Putamen (tissue), 1 donor: ENCODE measurements at regions not wholly inside any gene's neighbourhood (a gene's known extent, or its start where the extent isn't known, plus 50 kb on each side); places are given as distances from the start of the nearest gene placed in this dataset.
A peak's percentile ranks its signal among the peaks of the same experiment; 100 is the strongest.
"Not testable (repeated sequence)": the region's sequence is repeated elsewhere in the genome, so short reads cannot be mapped to it uniquely, and the experiment has no call there.

Experiments
- DNase-seq: peaks from one replicate; pipeline ENCODE4 v3.0.0-alpha.2; 2016; ENCODE audit warnings: low spot score

DNA sequence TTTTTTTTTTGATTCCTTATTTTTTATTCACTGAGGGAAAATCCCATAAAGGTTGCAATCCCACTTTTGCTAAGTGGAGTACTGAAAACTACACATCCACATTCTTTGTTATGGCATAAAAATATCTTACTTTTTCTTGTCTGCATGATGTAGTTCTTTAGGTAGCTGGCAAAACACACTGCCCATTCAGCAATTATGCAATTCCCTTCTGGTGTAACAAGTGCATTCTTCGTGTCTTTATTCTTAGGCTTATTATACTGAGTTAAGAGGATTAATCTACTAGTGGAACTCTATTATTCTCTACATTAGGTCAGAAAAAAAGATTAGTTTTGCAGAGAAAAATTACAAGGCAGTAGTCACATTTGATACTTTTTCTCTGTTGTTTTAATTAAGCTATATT, 403.8 kb upstream of the GBE1 start:
- no peak for DNase-seq

DNA sequence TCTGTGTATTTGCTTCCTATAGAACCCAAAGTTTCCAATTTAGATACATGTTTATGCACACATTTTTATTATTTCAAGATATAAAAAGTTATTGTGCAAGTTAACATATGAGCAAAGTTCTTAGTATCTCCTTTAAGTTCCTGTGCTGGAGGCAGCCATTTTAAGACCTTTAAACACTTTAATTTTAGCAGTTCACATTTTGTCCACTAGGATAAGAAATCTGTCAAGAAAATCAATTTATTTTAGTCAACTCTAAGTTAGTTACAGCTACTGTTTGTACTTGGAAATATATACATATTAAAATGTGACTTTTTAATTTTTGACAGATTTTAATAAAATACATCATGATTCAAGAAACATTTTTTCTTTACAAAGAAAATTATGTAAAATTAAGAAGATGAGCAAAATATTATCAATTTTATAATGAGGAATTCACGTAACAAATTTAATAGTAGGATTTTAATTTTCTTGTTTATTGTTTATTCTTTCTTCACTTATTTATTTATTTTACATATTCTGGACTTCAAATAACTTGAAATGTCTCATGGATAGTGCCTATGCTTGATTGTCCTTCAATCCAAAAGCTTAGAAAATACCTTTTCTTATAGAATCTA, 402.6 kb upstream of the GBE1 start:
- no peak for DNase-seq

DNA sequence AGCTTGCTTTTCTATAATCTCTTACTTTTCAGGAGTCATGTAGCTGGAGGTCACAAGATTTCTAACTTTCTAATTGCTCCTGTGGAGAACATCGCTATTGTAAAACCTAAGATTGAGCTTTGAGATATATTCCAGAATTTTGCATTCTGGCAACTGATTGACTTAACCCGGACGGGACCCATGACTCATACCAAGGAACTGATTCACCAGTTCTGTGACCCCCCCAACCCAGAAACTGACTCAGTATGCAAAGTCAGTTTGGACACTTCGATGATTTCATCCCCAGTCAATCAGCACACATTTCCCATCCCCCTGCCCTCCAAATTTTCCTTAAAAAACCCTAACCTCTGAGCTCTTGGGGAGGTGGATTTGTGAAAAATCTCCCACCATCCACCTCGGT, 396.5 kb upstream of the GBE1 start:
- DNase-seq: no peak

DNA sequence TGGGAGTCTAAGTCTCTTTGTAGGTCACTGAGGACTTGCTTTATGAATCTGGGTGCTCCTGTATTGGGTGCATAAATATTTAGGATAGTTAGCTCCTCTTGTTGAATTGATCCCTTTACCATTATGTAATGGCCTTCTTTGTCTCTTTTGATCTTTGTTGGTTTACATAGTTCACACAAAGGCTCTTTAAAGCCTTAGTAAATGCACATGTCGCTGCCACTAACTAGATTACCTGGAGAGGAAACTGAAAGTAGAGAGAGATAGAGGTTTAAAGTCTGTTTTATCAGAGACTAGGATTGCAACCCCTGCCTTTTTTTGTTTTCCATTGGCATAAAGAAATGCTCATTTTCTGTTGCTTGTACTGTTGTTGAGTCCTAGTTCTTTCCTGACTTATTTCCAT, 392.4 kb upstream of the GBE1 start:
- not testable (repeated sequence) for DNase-seq

DNA sequence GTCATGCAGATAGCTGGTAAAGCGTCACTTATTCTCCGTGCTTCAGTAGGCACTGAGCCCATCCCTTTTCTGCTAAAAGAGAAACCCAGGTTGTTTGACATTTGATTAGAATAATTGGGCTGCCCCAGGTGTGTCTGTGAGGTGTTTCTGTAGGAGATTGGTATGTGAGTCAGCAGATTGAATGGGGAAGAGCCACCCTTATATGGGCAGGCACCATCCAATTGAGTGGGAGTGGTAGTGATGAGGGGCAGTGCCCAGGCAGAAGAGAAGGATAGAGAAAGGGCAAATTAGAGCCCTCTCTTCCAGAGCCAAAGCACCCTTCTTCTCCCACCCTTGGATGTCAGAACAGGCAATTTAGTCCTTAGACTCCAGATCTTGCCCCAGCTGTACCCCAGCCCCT, 384.3 kb upstream of the GBE1 start:
- DNase-seq: no peak

DNA sequence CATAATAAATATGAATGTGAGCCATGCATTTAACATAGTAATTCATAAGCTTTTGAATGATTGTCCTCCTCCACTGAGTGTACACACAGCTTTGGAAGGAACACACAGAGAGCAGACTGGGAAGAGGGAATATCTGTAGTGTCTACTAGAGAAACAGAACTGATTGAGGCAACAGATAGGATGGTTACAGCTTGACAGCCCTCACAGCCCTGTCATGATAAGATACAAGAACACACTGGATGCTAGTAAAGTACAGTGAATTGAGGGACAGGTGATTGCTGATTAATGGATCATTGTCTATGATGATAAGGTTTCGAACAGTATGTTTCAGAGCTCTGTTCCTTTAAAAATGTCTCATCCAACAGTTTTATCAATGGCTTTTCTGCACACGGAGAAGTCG, 383.4 kb upstream of the GBE1 start:
- DNase-seq: no peak

DNA sequence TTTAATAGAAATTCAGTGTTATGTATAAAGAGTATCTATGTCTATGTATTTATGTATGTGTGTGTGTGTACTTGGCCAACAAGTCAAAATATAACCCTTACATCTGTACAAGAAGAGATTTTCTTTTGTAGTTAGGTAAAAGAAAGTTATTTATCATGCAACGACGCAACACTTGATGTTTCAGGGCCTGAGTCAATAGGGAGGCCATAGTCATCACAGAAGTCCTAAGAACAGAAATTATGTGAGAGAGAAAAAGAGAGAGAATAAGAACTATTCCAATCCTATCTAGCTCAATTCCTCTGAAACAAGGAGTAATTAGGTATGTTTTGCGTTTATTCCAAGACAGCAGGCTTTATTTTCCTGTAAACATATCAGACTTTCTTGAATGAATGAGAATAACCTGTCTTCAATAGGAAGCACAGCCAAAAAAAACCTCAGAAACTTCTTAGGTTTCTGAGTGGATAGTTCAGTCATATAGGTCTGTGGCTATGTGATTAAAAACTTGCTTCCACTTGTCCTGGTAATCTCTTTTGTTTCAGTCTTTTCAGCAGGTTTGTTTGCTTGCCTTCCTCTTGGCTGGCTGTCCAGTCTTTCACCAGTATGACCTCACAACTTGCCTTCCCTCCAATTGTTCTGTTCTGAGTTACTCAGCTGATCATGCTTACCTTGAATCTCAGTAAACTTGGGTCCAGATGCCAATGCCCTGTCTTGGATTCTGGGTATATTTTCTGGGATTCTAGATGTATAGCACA, 382.4 kb upstream of the GBE1 start:
- DNase-seq: no peak

DNA sequence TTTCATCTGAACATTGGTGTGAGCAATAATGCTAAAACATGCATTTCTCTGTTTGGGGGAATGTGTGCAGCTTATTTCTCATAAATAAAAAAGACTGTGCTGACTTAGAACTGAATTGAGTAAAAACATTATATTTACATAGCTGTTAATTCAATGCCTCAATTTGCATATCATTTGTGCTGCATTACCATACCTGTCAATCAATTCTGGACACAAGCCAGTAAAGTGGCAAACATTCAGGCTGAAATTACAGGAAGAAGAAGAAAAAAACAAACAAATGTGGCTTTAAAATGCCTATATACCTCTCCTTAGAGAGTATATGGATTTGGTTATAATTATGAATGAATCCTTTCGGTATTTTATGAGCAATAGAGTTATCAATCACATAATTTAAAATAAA, 380.1 kb upstream of the GBE1 start:
- no peak for DNase-seq

DNA sequence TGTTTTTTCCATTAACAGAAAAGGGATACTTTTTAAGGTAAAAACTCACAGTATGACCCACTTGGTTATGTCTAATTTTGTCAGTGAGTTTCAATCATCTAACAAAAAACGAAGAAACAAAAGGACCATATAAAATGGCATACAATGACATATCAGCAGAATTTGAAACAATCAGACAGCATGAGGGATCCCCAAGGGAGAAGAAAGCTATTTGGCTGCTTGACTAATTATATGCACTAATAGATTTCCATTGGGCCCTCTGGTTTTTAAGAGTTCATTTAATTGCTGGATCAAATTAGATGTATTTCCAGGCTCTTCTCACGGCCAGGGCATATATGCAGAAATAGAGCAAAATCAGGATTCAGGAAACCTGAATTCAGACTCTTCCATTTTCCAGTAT, 376.4 kb upstream of the GBE1 start:
- DNase-seq: no peak

DNA sequence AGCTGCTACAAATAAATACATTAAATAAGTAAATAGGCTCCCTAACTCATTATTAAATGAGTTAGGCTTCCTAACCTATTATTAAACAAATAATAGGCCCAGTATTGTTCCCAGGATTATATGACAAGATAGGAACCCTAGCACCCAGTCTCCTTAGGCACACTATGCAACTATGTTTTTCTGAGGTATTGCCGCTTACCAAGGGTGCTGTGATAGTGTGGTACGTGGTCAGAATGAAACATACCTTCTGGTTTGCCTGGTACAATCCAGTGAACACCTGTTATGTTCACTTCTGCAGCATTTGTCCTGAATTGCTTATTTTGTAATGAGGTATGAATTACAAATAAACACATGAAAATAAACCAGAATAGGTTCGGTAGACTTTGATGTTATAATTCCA, 375.6 kb upstream of the GBE1 start:
- DNase-seq: no peak

DNA sequence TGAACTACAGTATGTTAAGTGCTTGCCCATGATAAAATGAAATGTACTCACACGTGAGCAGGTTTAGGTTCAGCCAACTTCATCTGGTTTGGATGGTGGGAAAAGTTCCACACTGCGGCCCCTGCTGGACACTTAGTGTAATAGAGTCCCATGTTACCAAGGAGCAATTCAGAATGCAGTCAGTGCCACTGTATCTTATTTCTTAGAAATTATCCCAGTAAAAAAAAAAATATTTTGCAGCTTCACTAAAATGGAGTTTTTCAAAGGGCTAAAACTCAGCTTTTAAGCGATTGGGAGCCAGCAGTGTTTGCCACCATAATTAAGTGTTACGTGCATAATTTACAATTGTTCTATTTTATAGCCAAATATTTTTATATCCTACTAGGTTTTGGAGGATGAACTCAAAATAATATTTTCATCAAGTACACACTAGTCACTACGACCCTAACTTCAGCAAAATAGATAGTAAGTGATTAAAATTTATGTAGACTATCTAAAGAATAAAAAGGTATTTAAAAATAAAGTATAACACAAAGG, 371.7 kb upstream of the GBE1 start:
- DNase-seq: peak; percentile 12

DNA sequence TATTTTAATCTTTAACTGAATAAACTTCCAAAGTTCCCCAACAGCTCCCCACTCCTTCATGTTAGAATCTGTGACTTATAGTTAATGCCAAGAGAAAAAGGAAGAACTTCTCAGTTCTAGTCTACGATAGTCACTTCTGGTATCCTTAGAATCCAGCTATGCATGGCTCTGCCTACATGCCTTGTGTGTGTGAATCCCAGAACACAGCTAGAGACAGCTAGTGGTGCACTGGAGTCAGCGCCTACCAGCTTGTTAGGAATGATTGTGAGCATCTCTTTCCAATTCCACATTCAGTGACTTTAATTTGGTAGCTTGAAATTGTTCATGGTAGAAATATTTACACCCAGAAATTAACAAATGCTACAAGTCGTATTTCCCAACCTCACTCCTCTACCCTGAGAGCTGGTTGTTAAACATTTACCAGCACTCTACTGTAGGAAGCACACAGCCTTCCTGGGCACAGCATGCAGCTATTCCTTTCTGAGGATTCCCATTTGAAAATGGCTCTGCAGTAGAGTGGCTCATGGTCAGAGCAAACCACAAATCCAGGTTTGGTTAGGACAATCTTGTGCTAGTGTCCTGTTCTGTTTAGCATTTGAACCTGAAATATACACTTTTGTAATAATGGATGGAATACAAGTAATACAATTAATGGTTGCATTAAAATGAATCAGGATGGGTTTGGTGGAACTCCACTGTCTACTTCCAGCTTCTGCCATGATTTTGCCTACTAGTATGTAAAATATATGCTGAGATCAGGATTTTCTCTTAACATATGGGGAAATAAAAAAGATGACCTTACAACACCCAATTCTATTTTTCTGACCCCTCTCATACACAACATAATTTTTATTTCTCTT, 371.0 kb upstream of the GBE1 start:
- DNase-seq: no peak

DNA sequence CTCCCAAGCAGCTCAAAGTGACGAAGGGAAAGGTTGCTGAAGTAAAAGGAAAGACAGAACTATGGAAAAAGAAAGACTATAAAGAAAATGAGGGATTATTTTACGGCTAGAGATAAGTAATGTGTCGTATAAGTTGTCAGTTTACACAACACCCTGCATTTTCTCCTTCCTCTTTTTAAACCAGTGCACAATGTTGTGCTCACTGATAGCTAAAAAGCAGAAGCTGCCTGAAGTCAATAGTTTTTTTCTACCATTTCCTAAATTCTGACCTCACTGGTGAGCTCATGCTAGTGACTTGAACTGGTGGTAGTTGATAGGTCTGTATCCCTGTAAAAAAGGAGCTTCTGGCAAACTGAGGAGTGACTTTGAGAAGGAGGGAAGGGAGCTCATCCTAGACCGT, 368.6 kb upstream of the GBE1 start:
- DNase-seq: no peak

DNA sequence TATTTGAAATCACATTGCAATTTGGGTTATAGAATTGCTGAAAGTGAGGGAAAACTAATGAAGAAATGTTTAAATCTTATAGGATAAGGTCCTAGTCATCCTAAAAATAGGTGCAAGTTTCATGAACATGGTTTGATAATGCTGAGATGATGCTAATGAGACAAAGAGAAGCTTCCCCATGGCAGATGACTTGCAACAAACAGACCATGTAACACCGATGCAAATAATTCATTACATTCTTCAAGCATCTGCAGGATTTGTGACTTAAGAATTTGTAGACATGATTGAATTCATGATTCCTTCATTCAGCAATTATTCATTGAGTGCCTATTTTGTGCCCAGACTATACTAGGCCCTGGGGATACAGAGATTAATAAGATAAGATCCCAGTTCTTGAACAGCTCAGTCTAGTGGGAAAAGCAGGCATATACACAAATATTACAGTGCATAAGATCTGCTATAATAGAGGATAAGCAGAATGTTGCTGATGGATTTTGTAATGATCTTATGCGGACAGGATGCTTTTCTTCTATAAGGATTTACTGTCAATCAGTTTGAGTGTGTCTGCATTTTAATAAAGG, 367.9 kb upstream of the GBE1 start:
- DNase-seq: no peak

DNA sequence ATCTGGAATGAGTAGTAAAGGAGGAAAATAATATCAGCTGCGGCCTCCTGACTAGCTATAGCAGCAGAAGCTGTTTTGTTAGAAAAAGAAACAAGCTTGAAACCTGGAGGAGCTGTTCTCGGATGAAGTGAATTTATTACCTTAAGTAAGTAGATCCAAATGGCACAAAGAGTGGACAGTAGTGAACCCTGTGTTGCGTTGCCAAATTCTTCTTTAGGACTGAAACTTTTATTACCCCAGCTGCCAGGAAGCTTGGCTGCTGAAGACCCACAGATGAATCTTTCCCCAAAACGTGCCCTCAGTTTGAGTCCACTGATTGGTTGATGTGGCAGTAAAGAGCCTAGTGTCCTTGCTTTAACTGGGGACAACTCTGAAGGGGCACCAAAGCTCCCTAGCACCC, 366.8 kb upstream of the GBE1 start:
- no peak for DNase-seq

DNA sequence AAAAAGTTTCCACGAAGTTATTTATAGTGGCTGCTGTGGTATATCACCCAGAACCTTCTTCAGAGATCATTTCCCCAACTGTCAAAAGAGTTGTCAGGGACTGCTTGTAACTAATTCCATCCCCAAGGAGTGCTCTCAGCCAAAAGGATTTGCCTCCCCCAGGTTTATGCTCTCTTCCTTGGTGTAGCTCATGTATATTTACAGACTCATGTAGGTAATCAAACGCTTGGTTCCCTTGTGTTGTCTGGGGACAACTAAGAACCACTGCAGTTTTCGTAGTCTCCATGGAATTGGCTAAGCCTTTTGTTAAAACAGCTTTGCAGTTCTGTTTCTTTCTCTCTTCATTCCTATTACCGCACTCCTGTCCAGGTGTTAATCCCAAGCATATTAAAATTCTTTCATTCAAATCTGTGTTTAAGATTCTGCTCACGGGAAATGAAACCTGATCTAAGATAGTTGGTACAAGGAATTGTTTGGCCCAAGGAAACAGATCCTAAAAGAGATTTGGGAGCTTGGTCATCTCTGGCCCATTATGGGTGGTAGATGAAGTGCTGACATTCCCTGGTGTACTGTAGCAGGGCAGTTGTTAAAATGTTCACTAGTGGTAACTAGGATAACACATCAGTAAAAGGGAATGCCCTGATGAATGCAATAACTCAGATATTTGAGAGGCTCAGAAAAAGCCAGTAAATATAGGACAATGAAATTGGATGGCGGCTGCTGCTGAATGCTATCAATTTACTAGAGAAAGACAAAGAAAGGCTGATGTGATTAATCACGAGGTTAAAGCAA, 361.3 kb upstream of the GBE1 start:
- DNase-seq: no peak

DNA sequence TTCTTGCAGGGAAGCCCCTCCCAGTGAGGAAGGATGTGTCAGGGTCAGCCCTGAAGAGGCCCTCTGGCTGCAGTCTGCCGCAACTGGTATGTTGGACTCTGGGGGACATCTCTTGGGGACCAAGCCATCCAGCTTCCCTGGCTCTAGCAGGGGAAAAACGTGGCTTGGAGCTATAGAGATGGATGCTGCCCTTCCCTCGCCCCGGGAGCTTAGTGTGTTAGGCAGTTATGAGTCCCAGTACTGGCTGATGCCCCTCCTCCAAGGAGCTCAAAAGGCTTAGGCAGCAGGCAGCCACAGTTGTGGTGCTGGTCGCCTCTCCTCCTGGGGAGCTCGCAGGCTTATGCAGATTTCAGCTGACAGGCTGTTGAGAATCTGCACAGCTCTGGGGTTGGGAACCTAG, 353.1 kb upstream of the GBE1 start:
- DNase-seq: no peak

DNA sequence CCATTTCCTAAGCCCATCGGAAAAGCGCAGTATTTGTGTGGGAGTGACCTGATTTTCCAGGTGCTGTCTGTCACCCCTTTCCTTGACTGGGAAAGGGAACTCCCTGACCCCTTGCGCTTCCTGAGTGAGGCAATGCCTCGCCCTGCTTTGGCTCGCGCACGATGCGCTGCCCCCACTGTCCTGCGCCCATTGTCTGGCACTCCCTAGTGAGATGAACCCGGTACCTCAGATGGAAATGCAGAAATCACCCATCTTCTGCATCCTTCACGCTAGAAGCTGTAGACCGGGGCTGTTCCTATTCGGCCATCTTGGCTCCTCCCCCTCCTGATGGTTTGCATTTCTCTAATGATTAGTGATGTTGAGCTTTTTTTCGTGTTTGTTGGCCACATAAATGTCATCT, 349.3 kb upstream of the GBE1 start:
- not testable (repeated sequence) for DNase-seq

DNA sequence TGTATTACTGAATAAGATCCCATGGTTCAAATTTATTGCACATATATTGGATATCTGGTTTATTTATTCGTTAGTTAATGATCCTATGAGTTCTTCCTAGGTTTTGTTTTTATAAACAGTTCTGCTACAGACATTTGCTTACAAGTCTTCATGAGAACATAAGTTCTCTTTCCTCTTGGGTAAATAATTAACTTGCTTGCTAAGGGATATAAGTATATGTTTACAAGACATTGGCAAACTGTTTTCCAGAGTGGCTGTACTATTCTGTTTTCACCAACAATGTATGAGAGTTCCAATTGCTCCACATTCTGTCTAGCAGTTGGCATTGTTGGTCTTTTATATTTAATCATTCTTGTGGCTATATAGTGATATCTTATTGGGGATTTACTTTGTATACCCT, 341.8 kb upstream of the GBE1 start:
- no peak for DNase-seq

DNA sequence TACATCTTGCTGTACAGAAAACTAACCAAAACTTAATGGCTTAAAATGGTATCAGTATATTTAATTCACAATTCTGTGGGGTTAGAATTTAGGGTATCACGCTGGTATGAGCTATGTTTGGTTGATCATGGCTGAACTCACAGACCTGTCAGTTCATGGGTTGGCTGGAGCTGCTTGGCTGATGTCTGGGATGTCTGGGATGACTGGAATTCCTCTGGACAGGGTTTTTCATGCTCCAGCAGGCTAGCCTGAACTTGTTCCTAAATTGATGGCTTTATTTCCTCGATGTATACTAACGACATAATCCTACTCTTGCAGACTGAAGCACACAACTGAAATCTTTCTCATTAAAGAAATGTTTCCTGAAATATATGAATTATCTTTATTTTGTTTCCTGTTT, 338.9 kb upstream of the GBE1 start:
- DNase-seq: no peak

DNA sequence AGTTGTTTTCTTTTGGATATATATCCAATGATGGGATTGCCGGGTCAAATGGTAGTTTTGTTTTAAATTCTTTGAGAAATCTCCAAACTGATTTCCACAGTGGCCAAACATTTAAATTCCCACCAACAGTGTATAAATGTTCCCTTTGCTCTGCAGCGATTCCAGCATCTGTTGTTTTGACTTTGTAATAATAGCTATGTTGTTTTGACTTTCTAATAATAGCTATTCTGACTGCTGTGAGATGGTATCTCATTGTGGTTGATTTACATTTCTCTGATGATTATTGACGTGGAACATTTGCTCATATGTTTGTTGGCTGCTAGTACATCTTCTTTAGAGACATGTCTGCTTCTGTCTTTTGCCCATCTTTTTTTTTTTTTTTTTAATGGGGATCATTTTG, 332.2 kb upstream of the GBE1 start:
- DNase-seq: no peak

DNA sequence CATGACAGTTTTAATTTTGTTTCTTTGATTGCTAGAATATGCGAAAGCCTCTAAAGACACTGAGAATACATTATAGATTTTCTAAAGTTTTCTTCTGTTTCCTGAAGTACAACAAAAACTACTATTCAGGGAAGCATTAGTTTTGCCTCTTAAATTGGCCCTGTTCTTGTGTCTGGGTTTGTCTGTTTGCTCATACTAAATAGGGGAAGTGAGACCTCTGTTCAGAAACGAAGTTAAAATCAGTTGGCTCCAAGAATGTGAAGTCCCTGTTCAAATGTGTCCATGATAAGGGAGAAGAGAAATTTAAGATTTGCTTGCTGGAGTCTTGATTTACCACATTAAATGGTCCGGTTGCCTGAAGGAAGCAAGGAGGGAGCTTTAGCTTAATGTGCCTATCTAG, 327.3 kb upstream of the GBE1 start:
- no peak for DNase-seq
